ENCODE measurements at regions not wholly inside any gene's neighbourhood (a gene's known extent, or its start where the extent isn't known, plus 50 kb on each side); places are given as distances from the start of the nearest gene placed in this dataset.

DNA sequence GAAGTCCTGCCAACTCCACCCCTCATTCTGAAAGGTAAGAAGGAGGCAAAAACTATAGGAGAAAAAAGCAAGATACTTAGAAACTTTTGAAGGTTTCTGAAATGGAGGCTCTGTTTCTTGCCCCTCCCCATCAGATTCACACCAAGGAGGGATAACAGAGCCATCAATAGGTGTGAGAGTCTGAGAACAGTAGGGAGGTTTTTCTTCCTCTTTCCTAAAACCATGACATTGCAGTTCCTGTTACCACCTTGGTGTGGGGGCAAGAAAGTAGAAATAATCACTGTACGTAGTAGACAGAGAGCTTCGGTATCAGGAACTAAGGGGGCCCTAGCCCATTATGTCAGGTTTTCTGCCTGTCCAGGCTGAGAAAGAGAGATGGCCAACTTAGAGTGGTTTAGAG, 333.3 kb upstream of the SYNCRIP start:
- 92 to 94% methylated on average over 2 of the region's 2 CpGs for WGBS, 2 donors (ENCODE audit: low coverage in 1 of 2)
- no peak overlapping the region for H3K4me3 ChIP-seq
- no peak overlapping the region for H3K27ac ChIP-seq
- no peak for ATAC-seq
- no peaks in the 10 kb centered on the region for H3K36me3 ChIP-seq
- TF ChIP-seq POLR2AphosphoS5 (IDR thresholded peaks at IDR 0.05) (no peak), EP300 (IDR thresholded peaks at IDR 0.05) (no peak), POLR2A (IDR thresholded peaks at IDR 0.05) (no peak)
- TF ChIP-seq, protein P1, sequence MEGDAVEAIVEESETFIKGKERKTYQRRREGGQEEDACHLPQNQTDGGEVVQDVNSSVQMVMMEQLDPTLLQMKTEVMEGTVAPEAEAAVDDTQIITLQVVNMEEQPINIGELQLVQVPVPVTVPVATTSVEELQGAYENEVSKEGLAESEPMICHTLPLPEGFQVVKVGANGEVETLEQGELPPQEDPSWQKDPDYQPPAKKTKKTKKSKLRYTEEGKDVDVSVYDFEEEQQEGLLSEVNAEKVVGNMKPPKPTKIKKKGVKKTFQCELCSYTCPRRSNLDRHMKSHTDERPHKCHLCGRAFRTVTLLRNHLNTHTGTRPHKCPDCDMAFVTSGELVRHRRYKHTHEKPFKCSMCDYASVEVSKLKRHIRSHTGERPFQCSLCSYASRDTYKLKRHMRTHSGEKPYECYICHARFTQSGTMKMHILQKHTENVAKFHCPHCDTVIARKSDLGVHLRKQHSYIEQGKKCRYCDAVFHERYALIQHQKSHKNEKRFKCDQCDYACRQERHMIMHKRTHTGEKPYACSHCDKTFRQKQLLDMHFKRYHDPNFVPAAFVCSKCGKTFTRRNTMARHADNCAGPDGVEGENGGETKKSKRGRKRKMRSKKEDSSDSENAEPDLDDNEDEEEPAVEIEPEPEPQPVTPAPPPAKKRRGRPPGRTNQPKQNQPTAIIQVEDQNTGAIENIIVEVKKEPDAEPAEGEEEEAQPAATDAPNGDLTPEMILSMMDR (IDR thresholded peaks at IDR 0.05): no peak
- no peaks in the 10 kb centered on the region for H3K4me1 ChIP-seq
- no peaks in the 10 kb centered on the region for H3K9me3 ChIP-seq
- no peaks in the 10 kb centered on the region for H3K27me3 ChIP-seq

DNA sequence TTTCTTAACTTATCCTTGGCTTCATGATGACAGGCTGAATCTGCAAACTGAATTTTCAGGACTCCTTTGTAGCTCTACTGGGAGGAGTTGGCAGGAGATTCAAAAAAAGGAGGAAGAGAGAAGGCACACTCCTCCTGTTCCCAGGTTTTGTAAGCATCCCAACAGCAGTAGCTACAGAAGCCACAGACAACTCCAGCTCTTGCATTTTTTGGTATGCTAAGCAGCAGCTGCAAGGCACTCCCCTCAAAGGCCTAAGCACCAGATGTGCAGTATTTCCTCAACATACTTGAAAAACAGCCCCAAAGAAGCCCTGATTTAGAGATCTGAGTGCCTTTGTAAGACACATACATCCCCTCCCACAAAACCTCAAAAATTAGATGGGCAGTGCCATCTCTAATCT, 328.6 kb upstream of the SYNCRIP start:
- H3K4me1 ChIP-seq: peaks cover 0 to 28% (median 0%) of the 10 kb centered on the region in 3 donors
- no peaks in the 10 kb centered on the region for H3K27me3 ChIP-seq
- H3K36me3 ChIP-seq: no peaks in the 10 kb centered on the region
- H3K27ac ChIP-seq: no peak overlapping the region
- ATAC-seq: no peak
- H3K4me3 ChIP-seq: no peak overlapping the region
- H3K9me3 ChIP-seq: no peaks in the 10 kb centered on the region
- TF ChIP-seq EP300 (IDR thresholded peaks at IDR 0.05) (no peak), POLR2A (IDR thresholded peaks at IDR 0.05) (no peak), POLR2AphosphoS5 (IDR thresholded peaks at IDR 0.05) (no peak)
- TF ChIP-seq, protein P1 (IDR thresholded peaks at IDR 0.05): no peak

DNA sequence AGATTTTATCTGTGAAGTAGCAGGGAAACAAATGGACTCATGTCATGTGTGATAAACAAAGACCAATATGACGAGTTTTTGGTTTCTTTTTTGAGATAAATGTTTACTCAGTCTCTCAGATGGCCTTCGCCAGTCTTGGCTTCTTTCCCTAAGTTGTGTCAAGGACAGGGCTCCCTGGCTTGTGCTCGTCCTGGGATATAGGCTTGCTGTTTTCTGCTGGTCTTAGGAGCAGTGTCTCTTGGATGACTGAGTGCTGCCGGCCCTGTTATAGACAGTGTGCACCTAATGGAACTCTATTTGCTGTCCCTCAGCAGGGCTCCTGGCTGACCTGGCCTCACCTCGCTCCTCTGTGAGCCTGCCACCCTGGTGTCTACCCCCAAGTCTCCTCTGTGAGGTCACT, 324.1 kb upstream of the SYNCRIP start:
- no peaks in the 10 kb centered on the region for H3K27me3 ChIP-seq
- H3K9me3 ChIP-seq: no peaks in the 10 kb centered on the region
- TF ChIP-seq POLR2A (IDR thresholded peaks at IDR 0.05): no peak
- TF ChIP-seq POLR2AphosphoS5 (IDR thresholded peaks at IDR 0.05): no peak
- TF ChIP-seq, protein P1 (IDR thresholded peaks at IDR 0.05): no peak
- no peak for ATAC-seq
- H3K36me3 ChIP-seq: no peaks in the 10 kb centered on the region
- 0 to 34% methylated on average over 3 to 5 of the region's 5 CpGs for WGBS, 2 donors (ENCODE audit: low coverage in 1 of 2)
- peak overlapping the region in 1 of 4 donors; percentile 16 for H3K27ac ChIP-seq
- peaks cover 0 to 28% (median 0%) of the 10 kb centered on the region in 3 donors for H3K4me1 ChIP-seq
- no peak overlapping the region for H3K4me3 ChIP-seq

DNA sequence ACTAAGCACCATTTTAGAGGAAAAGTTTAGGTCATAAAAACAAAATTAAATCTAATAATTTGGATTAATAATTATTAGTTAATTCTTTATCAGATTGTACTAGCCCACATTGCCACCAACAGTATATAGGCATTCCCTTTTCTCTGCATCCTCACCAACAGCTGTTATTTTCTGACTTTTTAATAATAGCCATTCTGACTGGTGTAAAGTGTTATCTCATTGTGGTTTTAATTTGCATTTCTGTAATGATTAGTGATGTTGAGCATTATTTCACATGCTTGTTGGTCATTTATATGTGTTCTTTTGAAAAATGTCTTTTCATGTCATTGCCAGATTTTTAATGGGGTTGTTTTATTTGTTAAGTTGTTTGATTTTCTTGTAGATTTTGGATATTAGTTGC, 319.1 kb upstream of the SYNCRIP start:
- Histone ChIP-seq H3K27me3 (no peaks in the 10 kb centered on the region), H3K36me3 (no peaks in the 10 kb centered on the region)
- ATAC-seq: no peak

DNA sequence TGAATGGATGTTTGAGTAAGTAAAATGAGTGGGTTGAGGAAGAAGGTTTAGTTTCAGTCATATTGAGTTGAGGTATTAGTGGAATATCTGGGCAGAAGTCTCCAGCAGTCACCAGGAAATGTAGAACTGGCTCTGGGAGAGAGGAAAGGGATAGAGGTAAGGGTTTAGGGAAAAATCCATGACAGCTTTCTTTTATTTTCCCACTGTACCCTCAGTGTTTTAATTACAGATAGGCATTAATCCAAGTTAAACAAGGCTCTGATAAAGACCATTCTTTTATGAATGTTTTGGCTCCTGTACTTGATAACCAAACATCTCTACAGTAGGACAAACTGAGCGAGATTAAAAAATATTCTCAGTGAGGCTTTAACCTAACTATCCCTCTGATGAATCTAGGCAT, 318.4 kb upstream of the SYNCRIP start:
- TF ChIP-seq POLR2AphosphoS5 (IDR thresholded peaks at IDR 0.05): no peak
- TF ChIP-seq EP300 (IDR thresholded peaks at IDR 0.05): no peak
- no peak for TF ChIP-seq POLR2A (IDR thresholded peaks at IDR 0.05)
- TF ChIP-seq, protein P1 (IDR thresholded peaks at IDR 0.05): no peak
- Histone ChIP-seq H3K36me3 (no peaks in the 10 kb centered on the region), H3K9me3 (peaks cover 0 to 8% (median 0%) of the 10 kb centered on the region in 3 donors), H3K27me3 (no peaks in the 10 kb centered on the region), H3K4me1 (no peaks in the 10 kb centered on the region), H3K4me3 (no peak overlapping the region), H3K27ac (no peak overlapping the region)
- 75 to 100% methylated on average over 1 of the region's 1 CpG for WGBS, 2 donors (ENCODE audit: low coverage in 1 of 2)
- no peak for ATAC-seq

More for the DNA sequence above, 319.1 kb upstream of the SYNCRIP start:
- H3K9me3 ChIP-seq: peaks cover 0 to 8% (median 0%) of the 10 kb centered on the region in 3 donors
- no peak overlapping the region for H3K27ac ChIP-seq
- TF ChIP-seq EP300 (IDR thresholded peaks at IDR 0.05) (no peak), POLR2AphosphoS5 (IDR thresholded peaks at IDR 0.05) (no peak), POLR2A (IDR thresholded peaks at IDR 0.05) (no peak)
- TF ChIP-seq, protein P1 (IDR thresholded peaks at IDR 0.05): no peak
- no peak overlapping the region for H3K4me3 ChIP-seq
- peaks cover 0 to 6% (median 0%) of the 10 kb centered on the region in 3 donors for H3K4me1 ChIP-seq
